ENCODE measurements at regions not wholly inside any gene's neighbourhood (a gene's known extent, or its start where the extent isn't known, plus 50 kb on each side); places are given as distances from the start of the nearest gene placed in this dataset.
"Not testable (repeated sequence)": the region's sequence is repeated elsewhere in the genome, so short reads cannot be mapped to it uniquely, and the experiment has no call there.

DNA sequence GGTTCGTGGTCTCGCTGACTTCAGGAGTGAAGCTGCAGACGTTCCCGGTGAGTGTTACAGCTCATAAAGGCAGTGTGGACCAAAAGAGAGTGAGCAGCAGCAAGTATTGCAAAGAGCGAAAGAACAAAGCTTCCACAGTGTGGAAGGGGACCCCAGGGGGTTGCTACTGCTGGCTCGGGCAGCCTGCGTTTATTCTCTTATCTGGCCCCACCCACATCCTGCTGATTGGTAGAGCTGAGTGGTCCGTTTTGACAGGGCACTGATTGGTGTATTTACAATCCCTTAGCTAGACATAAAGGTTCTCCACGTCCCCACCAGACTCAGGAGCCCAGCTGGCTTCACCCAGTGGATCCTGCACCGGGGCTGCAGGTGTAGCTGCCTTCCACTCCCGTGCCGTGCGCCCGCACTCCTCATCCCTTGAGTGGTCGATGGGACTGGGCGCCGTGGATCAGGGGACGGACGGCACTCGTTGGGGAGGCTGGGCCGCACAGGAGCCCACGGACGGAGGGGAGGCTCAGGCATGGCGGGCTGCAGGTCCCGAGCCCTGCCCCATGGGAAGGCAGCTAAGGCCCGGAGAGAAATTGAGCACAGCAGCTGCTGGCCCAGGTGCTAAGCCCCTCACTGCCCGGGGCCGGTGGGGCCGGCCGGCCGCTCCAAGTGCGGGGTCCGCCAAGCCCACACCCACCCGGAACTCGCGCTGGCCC, 2661.6 kb upstream of the PCDH20 start:
- H3K27me3 Mint-ChIP-seq; H3K27ac Mint-ChIP-seq; H3K9me3 Mint-ChIP-seq; H3K4me3 Mint-ChIP-seq; ATAC-seq; H3K36me3 Mint-ChIP-seq; H3K4me1 Mint-ChIP-seq (ENCODE audit: low read depth in 2 of 2); DNase-seq (ENCODE audit: low spot score): not testable (repeated sequence)

GRCh38 chr13:64075543-64076271, 2660.1 kb upstream of the PCDH20 start:
- DNase-seq (ENCODE audit: low spot score) = no peak
- H3K36me3 Mint-ChIP-seq = no peaks in the 10 kb centered on the region
- no peak overlapping the region for H3K4me3 Mint-ChIP-seq
- no peak for ATAC-seq
- no peaks in the 10 kb centered on the region for H3K4me1 Mint-ChIP-seq (ENCODE audit: low read depth in 2 of 2)
- no peak overlapping the region for H3K27ac Mint-ChIP-seq
- peaks cover 4% of the 10 kb centered on the region for H3K9me3 Mint-ChIP-seq
- no peaks in the 10 kb centered on the region for H3K27me3 Mint-ChIP-seq

DNA sequence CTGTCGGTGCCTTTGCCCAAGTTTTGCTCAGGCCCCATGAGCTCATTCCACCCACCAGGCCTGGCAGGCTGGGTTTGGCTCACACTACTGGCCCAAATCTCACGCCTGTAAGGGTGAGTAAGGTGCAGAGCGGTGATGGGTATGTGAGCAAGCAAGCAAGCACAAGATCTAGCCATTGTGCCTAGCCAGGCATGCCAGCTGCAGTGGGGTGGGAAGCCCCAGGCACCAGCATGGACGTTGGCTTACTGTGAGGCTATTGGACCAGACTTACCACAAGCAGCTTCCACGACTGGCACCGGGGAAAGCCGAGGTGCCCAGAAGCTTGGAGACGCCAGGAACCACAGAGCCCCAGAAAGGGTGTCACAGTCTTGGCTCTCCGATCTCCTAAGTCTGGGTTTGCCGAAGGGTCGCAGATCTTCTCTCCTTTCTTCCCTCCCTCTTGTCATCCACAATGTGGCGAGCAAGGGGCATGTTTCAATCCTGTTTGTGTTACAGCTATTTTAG, 2659.4 kb upstream of the PCDH20 start:
- no peak for ATAC-seq
- Mint-ChIP-seq H3K27ac (no peak overlapping the region), H3K4me3 (no peak overlapping the region), H3K27me3 (no peaks in the 10 kb centered on the region), H3K36me3 (no peaks in the 10 kb centered on the region), H3K4me1 (ENCODE audit: low read depth in 2 of 2) (no peaks in the 10 kb centered on the region), H3K9me3 (peaks cover 4% of the 10 kb centered on the region)
- DNase-seq (ENCODE audit: low spot score) = no peak

DNA sequence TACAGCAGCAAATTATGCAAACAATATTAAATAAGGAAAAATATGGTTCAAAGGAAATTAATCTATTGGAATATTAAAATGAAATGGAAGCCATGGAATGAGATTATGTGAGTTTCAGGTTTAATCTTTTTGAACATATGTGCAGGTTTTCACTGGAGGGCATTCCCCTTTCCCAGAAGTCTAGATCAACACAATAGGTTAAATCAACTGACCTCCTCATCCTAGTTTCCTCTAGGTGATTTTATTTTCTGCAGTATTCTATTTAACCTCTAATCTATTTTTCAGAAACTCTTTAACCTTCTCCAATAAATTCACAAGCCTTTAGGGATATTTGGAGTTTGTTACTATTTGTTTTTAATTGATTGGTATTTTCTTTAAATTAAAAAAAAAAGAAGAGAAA, 2657.6 kb upstream of the PCDH20 start:
- H3K27ac Mint-ChIP-seq = no peak overlapping the region
- H3K27me3 Mint-ChIP-seq = no peaks in the 10 kb centered on the region
- DNase-seq (ENCODE audit: low spot score) (no peak), ATAC-seq (no peak)
- no peak overlapping the region for H3K4me3 Mint-ChIP-seq
- H3K36me3 Mint-ChIP-seq = no peaks in the 10 kb centered on the region
- peaks cover 9% of the 10 kb centered on the region for H3K9me3 Mint-ChIP-seq
- H3K4me1 Mint-ChIP-seq (ENCODE audit: low read depth in 2 of 2) = no peaks in the 10 kb centered on the region

DNA sequence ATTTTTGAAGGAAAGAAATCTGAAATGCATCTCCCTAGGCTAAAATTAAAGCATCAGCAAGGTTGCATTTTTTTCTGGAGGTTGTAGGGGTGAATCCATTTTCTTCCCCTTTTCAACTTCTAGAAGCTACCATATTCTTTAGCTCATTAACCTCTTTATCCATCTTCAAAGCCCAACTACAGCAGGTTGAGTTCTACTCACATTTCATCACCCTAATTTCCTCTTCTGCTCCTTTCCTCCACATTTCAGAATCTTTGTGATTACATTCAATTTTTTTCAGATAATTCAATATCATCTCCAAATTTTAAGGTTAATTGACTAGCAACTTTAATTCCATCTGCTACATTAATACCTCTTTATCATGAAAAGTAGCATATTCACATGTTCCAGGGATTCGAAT, 2655.7 kb upstream of the PCDH20 start:
- Mint-ChIP-seq H3K27me3 (no peaks in the 10 kb centered on the region), H3K4me3 (no peak overlapping the region), H3K27ac (no peak overlapping the region), H3K9me3 (peaks cover 9% of the 10 kb centered on the region), H3K36me3 (no peaks in the 10 kb centered on the region), H3K4me1 (ENCODE audit: low read depth in 2 of 2) (no peaks in the 10 kb centered on the region)
- ATAC-seq = no peak
- DNase-seq (ENCODE audit: low spot score) = no peak

DNA sequence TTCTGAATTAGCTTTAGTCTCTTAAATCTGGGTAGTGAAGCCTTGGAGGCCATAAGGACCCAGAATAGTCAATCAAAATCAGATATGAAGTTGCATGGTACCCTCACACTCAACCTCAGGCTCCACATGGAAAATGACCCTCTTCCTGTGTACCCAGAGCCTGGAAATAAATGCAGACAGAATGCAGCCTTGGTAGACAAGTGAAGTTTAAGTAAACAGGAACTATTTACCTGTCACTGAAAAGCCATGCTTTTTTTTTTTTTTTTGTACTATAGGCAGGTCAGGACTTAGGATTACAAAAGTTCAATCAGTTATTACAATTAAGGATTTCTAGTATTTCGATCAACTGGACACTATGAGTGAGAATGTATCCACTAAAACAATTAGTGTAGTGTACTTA, 2654.2 kb upstream of the PCDH20 start:
- H3K36me3 Mint-ChIP-seq = no peaks in the 10 kb centered on the region
- H3K27me3 Mint-ChIP-seq = no peaks in the 10 kb centered on the region
- H3K4me1 Mint-ChIP-seq (ENCODE audit: low read depth in 2 of 2) = no peaks in the 10 kb centered on the region
- peaks cover 9% of the 10 kb centered on the region for H3K9me3 Mint-ChIP-seq
- ATAC-seq (no peak), DNase-seq (ENCODE audit: low spot score) (no peak)
- H3K4me3 Mint-ChIP-seq = no peak overlapping the region
- no peak overlapping the region for H3K27ac Mint-ChIP-seq

- H3K27ac Mint-ChIP-seq = no peak overlapping the region
- no peaks in the 10 kb centered on the region for H3K36me3 Mint-ChIP-seq
- no peak overlapping the region for H3K4me3 Mint-ChIP-seq
- DNase-seq (ENCODE audit: low spot score) (no peak), ATAC-seq (no peak)
- H3K4me1 Mint-ChIP-seq (ENCODE audit: low read depth in 2 of 2) = no peaks in the 10 kb centered on the region
- no peaks in the 10 kb centered on the region for H3K27me3 Mint-ChIP-seq
- peaks cover 9% of the 10 kb centered on the region for H3K9me3 Mint-ChIP-seq
Measured at GRCh38 chr13:64066711-64067110, 2651.1 kb upstream of the PCDH20 start.

- Mint-ChIP-seq H3K4me1 (ENCODE audit: low read depth in 2 of 2) (no peaks in the 10 kb centered on the region), H3K36me3 (no peaks in the 10 kb centered on the region), H3K27me3 (no peaks in the 10 kb centered on the region), H3K4me3 (no peak overlapping the region), H3K27ac (no peak overlapping the region), H3K9me3 (peaks cover 10% of the 10 kb centered on the region)
- DNase-seq (ENCODE audit: low spot score) (no peak), ATAC-seq (no peak)
Measured at GRCh38 chr13:64061649-64062048, 2646.0 kb upstream of the PCDH20 start.

DNA sequence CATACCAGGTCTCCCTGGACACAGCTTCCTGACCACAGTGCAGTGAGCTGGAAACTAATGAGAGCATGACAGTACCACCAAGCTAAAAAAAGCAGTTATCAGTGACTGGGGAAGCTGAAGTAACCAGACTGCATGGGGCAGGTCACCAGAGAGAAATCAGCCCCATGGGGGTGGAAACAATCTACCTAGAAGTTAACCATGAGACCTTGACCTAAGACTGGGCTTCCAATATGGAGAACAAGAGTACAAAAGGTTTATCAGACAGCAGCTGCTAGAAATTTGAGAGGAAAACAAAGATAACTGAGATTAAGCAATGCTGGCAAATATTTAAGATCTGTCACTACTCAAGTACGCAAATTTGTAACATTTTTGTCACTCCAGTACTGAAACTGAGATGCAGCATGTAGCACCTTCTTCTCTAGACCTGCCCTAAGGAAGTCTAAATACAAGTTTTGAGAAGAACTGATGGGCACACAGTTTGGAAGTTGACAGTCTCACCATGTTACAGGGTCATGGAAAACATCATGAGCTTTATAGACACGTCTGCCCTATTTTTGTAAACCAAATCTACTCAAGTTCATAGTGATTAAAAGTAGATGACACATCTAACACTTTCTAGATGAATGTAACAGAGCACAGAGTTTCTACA, 2641.8 kb upstream of the PCDH20 start:
- H3K9me3 Mint-ChIP-seq = peaks cover 13% of the 10 kb centered on the region
- no peaks in the 10 kb centered on the region for H3K4me1 Mint-ChIP-seq (ENCODE audit: low read depth in 2 of 2)
- H3K36me3 Mint-ChIP-seq = no peaks in the 10 kb centered on the region
- no peak overlapping the region for H3K4me3 Mint-ChIP-seq
- DNase-seq (ENCODE audit: low spot score) (no peak), ATAC-seq (no peak)
- no peaks in the 10 kb centered on the region for H3K27me3 Mint-ChIP-seq
- H3K27ac Mint-ChIP-seq = no peak overlapping the region

DNA sequence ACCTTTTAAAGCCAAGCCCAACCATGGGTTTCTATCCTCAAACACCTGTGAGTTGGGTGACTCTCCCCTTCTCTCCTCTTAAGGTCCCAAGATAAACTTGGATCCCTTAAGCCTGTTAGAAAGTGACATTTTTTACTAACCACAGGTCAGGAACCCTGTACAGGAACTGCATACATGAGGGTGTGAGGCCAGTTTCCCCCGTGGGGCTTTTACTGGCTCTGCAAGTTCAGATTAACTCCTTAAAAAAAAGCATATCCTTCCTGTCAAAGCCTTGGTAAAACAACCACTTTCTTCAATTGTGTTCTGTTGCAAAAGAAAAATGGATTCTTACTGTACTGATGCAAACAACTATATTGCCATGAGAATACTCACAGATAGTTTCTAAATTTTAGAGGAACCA, 2638.7 kb upstream of the PCDH20 start:
- Mint-ChIP-seq H3K36me3 (no peaks in the 10 kb centered on the region), H3K4me1 (ENCODE audit: low read depth in 2 of 2) (no peaks in the 10 kb centered on the region), H3K27me3 (no peaks in the 10 kb centered on the region), H3K9me3 (peaks cover 6% of the 10 kb centered on the region), H3K4me3 (no peak overlapping the region), H3K27ac (no peak overlapping the region)
- ATAC-seq (no peak), DNase-seq (ENCODE audit: low spot score) (no peak)

GRCh38 chr13:64052521-64052920, 2636.9 kb upstream of the PCDH20 start:
- no peak overlapping the region for H3K27ac Mint-ChIP-seq
- no peaks in the 10 kb centered on the region for H3K4me1 Mint-ChIP-seq (ENCODE audit: low read depth in 2 of 2)

GRCh38 chr13:64051278-64051677, 2635.6 kb upstream of the PCDH20 start:
- ATAC-seq = no peak
- Mint-ChIP-seq H3K9me3 (peaks cover under 1% of the 10 kb centered on the region), H3K4me1 (ENCODE audit: low read depth in 2 of 2) (no peaks in the 10 kb centered on the region), H3K27ac (no peak overlapping the region), H3K36me3 (no peaks in the 10 kb centered on the region), H3K27me3 (no peaks in the 10 kb centered on the region), H3K4me3 (no peak overlapping the region)
- DNase-seq (ENCODE audit: low spot score) = no peak

More at GRCh38 chr13:64052521-64052920, 2636.9 kb upstream of the PCDH20 start:
- no peak overlapping the region for H3K4me3 Mint-ChIP-seq
- no peaks in the 10 kb centered on the region for H3K36me3 Mint-ChIP-seq
- H3K27me3 Mint-ChIP-seq = no peaks in the 10 kb centered on the region
- ATAC-seq (no peak), DNase-seq (ENCODE audit: low spot score) (no peak)
- H3K9me3 Mint-ChIP-seq = peaks cover 3% of the 10 kb centered on the region

DNA sequence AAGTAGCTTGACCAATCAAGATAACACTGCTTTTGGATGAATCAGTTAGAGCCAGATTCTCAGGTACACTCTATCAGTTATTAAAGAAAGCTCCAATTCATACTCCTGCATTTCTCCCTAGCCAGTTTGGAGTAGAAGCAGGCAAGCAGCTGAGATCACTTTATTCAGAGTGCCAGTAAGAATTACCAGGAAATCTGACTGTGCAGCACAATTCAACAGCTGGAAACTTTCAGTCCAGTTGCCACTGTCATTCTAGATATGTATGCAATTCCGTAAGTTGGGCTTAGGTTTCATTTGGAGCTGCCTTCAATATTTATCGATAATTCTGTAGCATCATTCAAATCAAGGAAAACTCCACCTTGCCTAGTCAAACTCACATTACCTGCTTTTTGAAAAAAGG, 2625.6 kb upstream of the PCDH20 start:
- no peaks in the 10 kb centered on the region for H3K36me3 Mint-ChIP-seq
- H3K27ac Mint-ChIP-seq = no peak overlapping the region
- no peaks in the 10 kb centered on the region for H3K27me3 Mint-ChIP-seq
- no peak overlapping the region for H3K4me3 Mint-ChIP-seq
- no peaks in the 10 kb centered on the region for H3K9me3 Mint-ChIP-seq
- DNase-seq (ENCODE audit: low spot score) (no peak), ATAC-seq (no peak)
- H3K4me1 Mint-ChIP-seq (ENCODE audit: low read depth in 2 of 2) = no peaks in the 10 kb centered on the region

DNA sequence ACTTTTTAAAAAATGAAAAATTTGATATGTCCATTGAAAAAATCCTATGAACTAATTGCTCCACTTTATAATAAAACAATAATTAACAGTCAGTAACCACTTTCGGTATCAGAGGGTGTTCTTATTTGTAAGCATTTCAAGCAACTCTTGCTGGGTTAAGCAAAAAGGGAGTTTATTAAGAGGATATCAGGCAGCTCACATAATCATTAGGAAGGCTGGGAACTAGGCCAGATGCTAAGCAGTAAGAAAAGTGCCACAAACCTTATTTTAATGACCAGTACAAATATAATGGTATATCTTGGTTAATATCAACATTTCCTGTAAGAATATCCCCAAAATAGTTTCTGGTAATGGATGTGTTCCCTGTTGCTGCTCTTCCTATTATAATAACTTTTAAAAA, 2618.3 kb upstream of the PCDH20 start:
- H3K4me3 Mint-ChIP-seq = no peak overlapping the region
- ATAC-seq = no peak
- H3K4me1 Mint-ChIP-seq (ENCODE audit: low read depth in 2 of 2) = no peaks in the 10 kb centered on the region
- peaks cover 6% of the 10 kb centered on the region for H3K9me3 Mint-ChIP-seq
- no peak overlapping the region for H3K27ac Mint-ChIP-seq
- H3K27me3 Mint-ChIP-seq = no peaks in the 10 kb centered on the region
- DNase-seq (ENCODE audit: low spot score) = no peak
- H3K36me3 Mint-ChIP-seq = no peaks in the 10 kb centered on the region

Data from natural killer cell treated with Interleukin-12 subunit alpha and Interleukin-12 subunit beta and Interleukin-15 and Interleukin-18, amount 100 ng/mL, for 72 hours (primary cell).